ENCODE measurements at regions not wholly inside any gene's neighbourhood (a gene's known extent, or its start where the extent isn't known, plus 50 kb on each side); places are given as distances from the start of the nearest gene placed in this dataset.

DNA sequence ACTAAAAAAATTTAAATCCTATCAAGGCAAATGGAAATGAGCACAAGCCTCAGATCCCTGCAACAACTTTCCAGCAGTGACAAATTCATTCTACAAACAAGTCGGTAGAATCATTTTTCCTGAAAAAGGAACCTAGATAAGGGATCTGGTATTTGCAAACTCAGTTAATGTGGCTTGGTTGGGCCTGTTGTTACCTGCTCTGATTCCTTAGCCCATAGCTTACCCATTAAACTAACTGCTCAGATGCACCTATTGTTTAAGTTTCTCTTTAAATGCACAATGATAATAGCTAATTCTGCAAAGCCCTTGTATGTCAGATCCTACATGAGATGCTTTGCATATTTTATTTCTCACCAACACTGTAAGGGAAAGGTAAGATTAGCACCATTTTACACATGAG lies 377.4 kb upstream of the RGMA start:
- no peak overlapping the region for H3K4me3 ChIP-seq
- TF ChIP-seq, protein P1, sequence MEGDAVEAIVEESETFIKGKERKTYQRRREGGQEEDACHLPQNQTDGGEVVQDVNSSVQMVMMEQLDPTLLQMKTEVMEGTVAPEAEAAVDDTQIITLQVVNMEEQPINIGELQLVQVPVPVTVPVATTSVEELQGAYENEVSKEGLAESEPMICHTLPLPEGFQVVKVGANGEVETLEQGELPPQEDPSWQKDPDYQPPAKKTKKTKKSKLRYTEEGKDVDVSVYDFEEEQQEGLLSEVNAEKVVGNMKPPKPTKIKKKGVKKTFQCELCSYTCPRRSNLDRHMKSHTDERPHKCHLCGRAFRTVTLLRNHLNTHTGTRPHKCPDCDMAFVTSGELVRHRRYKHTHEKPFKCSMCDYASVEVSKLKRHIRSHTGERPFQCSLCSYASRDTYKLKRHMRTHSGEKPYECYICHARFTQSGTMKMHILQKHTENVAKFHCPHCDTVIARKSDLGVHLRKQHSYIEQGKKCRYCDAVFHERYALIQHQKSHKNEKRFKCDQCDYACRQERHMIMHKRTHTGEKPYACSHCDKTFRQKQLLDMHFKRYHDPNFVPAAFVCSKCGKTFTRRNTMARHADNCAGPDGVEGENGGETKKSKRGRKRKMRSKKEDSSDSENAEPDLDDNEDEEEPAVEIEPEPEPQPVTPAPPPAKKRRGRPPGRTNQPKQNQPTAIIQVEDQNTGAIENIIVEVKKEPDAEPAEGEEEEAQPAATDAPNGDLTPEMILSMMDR (IDR thresholded peaks at IDR 0.05), result no peak
- no peak for TF ChIP-seq POLR2A (IDR thresholded peaks at IDR 0.05)
- no peak overlapping the region for H3K27ac ChIP-seq
- no peaks in the 10 kb centered on the region for H3K36me3 ChIP-seq (replicated peaks in 1 of 2; ENCODE audit: insufficient read depth in 1 of 2, low read depth in 2 of 2)
- WGBS, 2 donors, result 59 to 87% methylated on average over 1 of the region's 1 CpG
- intact Hi-C loops (cut with DNase I), result no loop called here
- H3K27me3 ChIP-seq, result no peaks in the 10 kb centered on the region
- ATAC-seq, result no peak
- peaks cover 4% of the 10 kb centered on the region for H3K4me1 ChIP-seq
- no peaks in the 10 kb centered on the region for H3K9me3 ChIP-seq
- no peak for DNase-seq

DNA sequence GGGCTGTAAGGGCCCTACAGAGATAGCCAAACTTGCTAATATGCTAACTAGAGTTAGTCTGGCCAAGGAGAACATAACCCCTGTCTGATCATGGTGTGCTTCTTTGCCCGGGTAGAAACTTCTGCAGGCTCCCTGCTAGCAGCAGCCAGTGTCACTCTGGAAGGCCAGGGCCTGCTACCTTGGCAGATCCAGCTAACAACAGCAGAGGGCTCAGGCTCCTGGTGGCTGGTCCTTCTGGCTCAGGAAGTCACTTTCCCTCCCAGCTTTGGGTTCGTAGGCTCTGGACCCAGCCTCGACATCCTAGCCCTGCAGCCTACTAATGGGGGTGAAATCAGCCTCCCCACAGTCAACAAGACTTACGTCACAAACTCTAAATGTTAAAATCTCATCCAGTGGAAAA lies 373.7 kb upstream of the RGMA start:
- Histone ChIP-seq H3K27me3 (no peaks in the 10 kb centered on the region), H3K36me3 (replicated peaks in 1 of 2; ENCODE audit: insufficient read depth in 1 of 2, low read depth in 2 of 2) (no peaks in the 10 kb centered on the region), H3K9me3 (no peaks in the 10 kb centered on the region), H3K4me1 (peaks cover 10% of the 10 kb centered on the region), H3K4me3 (no peak overlapping the region), H3K27ac (no peak overlapping the region)
- no peak for TF ChIP-seq POLR2A (IDR thresholded peaks at IDR 0.05)
- TF ChIP-seq, protein P1 (IDR thresholded peaks at IDR 0.05), result no peak
- WGBS, 2 donors, result 79 to 82% methylated on average over 4 of the region's 4 CpGs
- intact Hi-C loops (cut with DNase I), result no loop called here
- no peak for ATAC-seq
- DNase-seq, result no peak

DNA sequence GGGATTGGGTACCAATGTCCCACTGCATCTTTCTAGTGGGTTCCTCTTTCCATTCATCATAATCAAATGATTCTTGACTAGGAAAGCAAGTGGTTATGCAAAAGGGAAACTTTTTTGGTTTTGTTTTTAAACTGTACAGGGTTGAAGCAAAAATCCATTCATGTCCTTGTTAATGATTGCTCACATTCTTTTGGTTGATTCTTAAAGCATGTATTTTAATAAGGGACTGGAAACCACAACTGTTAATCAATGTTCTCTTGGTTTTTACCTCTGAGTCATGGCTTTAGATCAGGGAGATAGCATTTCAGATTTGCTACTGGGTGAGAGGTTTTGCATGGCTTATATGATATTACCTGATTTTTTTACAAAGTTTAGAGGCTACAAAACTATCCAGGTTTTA lies 371.7 kb upstream of the RGMA start:
- TF ChIP-seq POLR2A (IDR thresholded peaks at IDR 0.05), result no peak
- TF ChIP-seq, protein P1 (IDR thresholded peaks at IDR 0.05), result no peak
- DNase-seq, result no peak

DNA sequence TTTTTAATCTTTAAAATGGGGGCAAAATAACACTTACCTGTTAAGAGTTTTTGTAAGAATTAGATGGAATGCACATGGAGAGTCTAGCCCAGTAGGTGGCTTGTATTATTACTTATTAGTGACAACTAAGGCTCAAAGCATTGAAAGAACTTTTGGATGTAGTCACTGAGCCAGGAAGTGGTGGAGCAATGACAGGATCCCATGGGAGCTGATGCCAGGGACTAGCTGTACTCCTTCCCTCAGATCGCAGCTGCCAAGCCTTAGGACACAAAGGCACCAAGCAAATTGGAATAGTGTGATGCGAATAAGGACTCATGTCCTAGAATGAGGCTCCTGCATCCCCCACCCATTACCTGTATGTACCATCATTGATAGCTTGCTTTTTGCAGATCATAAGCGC lies 370.4 kb upstream of the RGMA start:
- no peak for TF ChIP-seq POLR2A (IDR thresholded peaks at IDR 0.05)
- TF ChIP-seq, protein P1 (IDR thresholded peaks at IDR 0.05), result no peak
- WGBS, 2 donors, result 85 to 94% methylated on average over 2 to 3 of the region's 3 CpGs
- no peak overlapping the region for H3K27ac ChIP-seq
- H3K4me1 ChIP-seq, result peaks cover 24% of the 10 kb centered on the region
- no peaks in the 10 kb centered on the region for H3K27me3 ChIP-seq
- H3K36me3 ChIP-seq (replicated peaks in 1 of 2; ENCODE audit: insufficient read depth in 1 of 2, low read depth in 2 of 2), result no peaks in the 10 kb centered on the region
- ATAC-seq, result no peak
- H3K4me3 ChIP-seq, result no peak overlapping the region
- intact Hi-C loops (cut with DNase I), result no loop called here
- no peak for DNase-seq
- no peaks in the 10 kb centered on the region for H3K9me3 ChIP-seq

More for the DNA sequence above, 371.7 kb upstream of the RGMA start:
- ATAC-seq, result peak; percentile 62
- H3K4me3 ChIP-seq, result no peak overlapping the region
- no peaks in the 10 kb centered on the region for H3K9me3 ChIP-seq
- no peaks in the 10 kb centered on the region for H3K36me3 ChIP-seq (replicated peaks in 1 of 2; ENCODE audit: insufficient read depth in 1 of 2, low read depth in 2 of 2)
- intact Hi-C loops (cut with DNase I), result no loop called here
- H3K4me1 ChIP-seq, result peaks cover 15% of the 10 kb centered on the region
- H3K27me3 ChIP-seq, result no peaks in the 10 kb centered on the region
- no peak overlapping the region for H3K27ac ChIP-seq

DNA sequence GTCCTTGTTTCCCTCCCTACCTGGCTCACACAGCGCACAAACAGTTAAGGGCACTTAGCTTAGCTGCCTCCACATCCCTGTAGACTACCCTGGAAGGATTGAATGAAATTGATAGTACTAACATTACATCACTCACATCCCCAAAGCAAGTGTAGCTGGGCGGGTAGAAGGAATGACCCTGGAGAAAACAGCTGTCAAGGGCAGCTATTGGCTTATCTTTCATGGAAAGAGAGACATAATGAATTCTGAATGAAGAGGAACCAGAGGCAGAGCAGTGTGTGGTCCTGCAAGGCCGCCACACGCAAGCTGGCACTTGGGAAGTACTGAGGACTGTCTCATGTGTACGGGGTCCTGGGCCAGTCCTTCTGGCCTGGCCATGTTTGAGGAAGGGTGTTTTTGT lies 369.6 kb upstream of the RGMA start:
- Histone ChIP-seq H3K4me1 (peaks cover 24% of the 10 kb centered on the region), H3K9me3 (no peaks in the 10 kb centered on the region), H3K36me3 (replicated peaks in 1 of 2; ENCODE audit: insufficient read depth in 1 of 2, low read depth in 2 of 2) (no peaks in the 10 kb centered on the region), H3K27me3 (no peaks in the 10 kb centered on the region), H3K4me3 (no peak overlapping the region), H3K27ac (no peak overlapping the region)
- intact Hi-C loops (cut with DNase I), result no loop called here
- ATAC-seq (no peak), DNase-seq (no peak)
- no peak for TF ChIP-seq POLR2A (IDR thresholded peaks at IDR 0.05)
- TF ChIP-seq, protein P1 (IDR thresholded peaks at IDR 0.05), result no peak
- 76 to 82% methylated on average over 5 of the region's 5 CpGs for WGBS, 2 donors
